Transverse colon (tissue), 4 donors: ENCODE measurements at regions not wholly inside any gene's neighbourhood (a gene's known extent, or its start where the extent isn't known, plus 50 kb on each side); places are given as distances from the start of the nearest gene placed in this dataset.

ENCODE experiments used
- CTCF ChIP-seq, 5 experiments: fragments of 200-600 bp in 3 of 5; fragments of 450-650 bp in 2 of 5; sonication (generic) in 3 of 5; IDR thresholded peaks; 1 replicate in 2 of 5; 2 replicates in 3 of 5; pipeline ENCODE4 v1.5.1; 2016 to 2017; ENCODE audit warnings: antibody characterized with exemption in 5 of 5, inconsistent platforms in 3 of 5, mild to moderate bottlenecking in 2 of 5, moderate library complexity in 1 of 5
- EP300 ChIP-seq: sonication (generic); formaldehyde crosslinking; IDR thresholded peaks from one replicate; pipeline ENCODE4 v1.6.1; 2017; ENCODE audit warnings: antibody characterized with exemption, low read depth
- POLR2A ChIP-seq: fragments of 450-650 bp; IDR thresholded peaks from one replicate; pipeline ENCODE4 v1.6.1; 2016; ENCODE audit warnings: antibody characterized with exemption, mild to moderate bottlenecking, moderate library complexity
- POLR2AphosphoS5 ChIP-seq, 3 donors: sonication (generic); formaldehyde crosslinking; IDR thresholded peaks; one replicate each; pipeline ENCODE4 v1.6.1; 2016; ENCODE audit warnings: antibody characterized with exemption in 3 of 3

- TF ChIP-seq CTCF (IDR thresholded peaks at IDR 0.05) (no peak), POLR2A (no peak), EP300 (no peak), POLR2AphosphoS5 (IDR thresholded peaks at IDR 0.05) (no peak)
These were observed 72.3 kb upstream of the ACTRT2 start for GRCh38 chr1:2948751-2949680.
